ENCODE measurements at regions not wholly inside any gene's neighbourhood (a gene's known extent, or its start where the extent isn't known, plus 50 kb on each side); places are given as distances from the start of the nearest gene placed in this dataset.

DNA sequence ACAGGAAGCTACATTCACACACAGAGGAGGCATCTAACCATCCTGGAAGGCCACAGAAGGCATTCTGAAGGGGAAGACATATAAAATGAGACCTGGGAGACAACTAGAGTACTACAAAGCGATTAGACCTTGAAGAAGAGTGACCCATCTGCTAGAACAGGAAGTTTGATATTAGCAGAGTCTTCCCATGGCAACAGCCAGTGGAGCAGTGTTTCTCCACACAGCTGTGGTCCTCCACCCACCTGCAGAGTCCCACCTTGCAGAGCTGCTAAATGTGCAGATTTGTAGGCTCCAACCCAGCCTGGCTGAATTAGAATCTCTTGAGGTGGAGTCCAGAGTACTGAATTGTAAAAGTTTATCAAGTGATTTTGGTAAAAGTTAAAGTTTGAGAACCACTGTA is 267.0 kb downstream of the CETN3 start:
- 79 to 84% methylated on average over 1 of the region's 1 CpG for WGBS, 2 donors
- ATAC-seq (ENCODE audit: insufficient read depth, low FRiP score): no peak
- Histone ChIP-seq H3K36me3 (ENCODE audit: control insufficient read depth in 4 of 4, insufficient read depth in 4 of 4, low read length in 4 of 4) (no peaks in the 10 kb centered on the region), H3K27me3 (ENCODE audit: control insufficient read depth in 3 of 3, insufficient read depth in 3 of 3, low read length in 2 of 3) (no peaks in the 10 kb centered on the region), H3K27ac (ENCODE audit: low read depth in 1 of 2, low read length in 1 of 2) (no peak overlapping the region), H3K4me1 (ENCODE audit: control insufficient read depth in 5 of 5, insufficient read depth in 5 of 5, low read length in 5 of 5) (no peaks in the 10 kb centered on the region), H3K9me3 (ENCODE audit: control insufficient read depth in 4 of 4, insufficient read depth in 3 of 4, low read length in 3 of 4) (peaks cover 0 to 2% (median 1%) of the 10 kb centered on the region in 4 donors), H3K9ac (ENCODE audit: insufficient read depth in 1 of 2, low read length in 2 of 2) (no peak overlapping the region), H3K4me3 (no peak overlapping the region)
- no peak for DNase-seq
- TF ChIP-seq, protein P1, sequence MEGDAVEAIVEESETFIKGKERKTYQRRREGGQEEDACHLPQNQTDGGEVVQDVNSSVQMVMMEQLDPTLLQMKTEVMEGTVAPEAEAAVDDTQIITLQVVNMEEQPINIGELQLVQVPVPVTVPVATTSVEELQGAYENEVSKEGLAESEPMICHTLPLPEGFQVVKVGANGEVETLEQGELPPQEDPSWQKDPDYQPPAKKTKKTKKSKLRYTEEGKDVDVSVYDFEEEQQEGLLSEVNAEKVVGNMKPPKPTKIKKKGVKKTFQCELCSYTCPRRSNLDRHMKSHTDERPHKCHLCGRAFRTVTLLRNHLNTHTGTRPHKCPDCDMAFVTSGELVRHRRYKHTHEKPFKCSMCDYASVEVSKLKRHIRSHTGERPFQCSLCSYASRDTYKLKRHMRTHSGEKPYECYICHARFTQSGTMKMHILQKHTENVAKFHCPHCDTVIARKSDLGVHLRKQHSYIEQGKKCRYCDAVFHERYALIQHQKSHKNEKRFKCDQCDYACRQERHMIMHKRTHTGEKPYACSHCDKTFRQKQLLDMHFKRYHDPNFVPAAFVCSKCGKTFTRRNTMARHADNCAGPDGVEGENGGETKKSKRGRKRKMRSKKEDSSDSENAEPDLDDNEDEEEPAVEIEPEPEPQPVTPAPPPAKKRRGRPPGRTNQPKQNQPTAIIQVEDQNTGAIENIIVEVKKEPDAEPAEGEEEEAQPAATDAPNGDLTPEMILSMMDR (IDR thresholded peaks at IDR 0.05; ENCODE audit: control extremely low read depth, extremely low read depth): no peak

DNA sequence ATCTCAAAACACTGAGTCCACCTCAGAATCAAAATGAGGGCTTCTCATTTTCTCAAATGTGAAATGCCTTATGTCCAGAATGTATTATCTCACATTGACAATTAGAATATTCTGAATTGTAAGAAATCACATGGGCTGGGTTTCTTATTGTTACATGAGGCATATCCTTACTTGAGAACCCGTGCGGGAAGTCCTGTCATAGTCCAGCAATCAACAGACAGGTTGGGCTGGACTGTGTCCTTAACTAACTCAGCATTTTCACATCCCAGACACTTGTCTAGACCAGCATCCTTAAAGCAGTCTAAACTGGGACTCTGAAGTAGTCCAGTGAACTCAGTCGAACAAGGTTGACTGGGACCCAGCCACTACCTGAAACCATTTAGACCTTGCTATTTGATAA is 267.6 kb downstream of the CETN3 start:
- Histone ChIP-seq H3K9me3 (ENCODE audit: control insufficient read depth in 4 of 4, insufficient read depth in 3 of 4, low read length in 3 of 4) (no peaks in the 10 kb centered on the region), H3K27ac (ENCODE audit: low read depth in 1 of 2, low read length in 1 of 2) (no peak overlapping the region), H3K9ac (ENCODE audit: insufficient read depth in 1 of 2, low read length in 2 of 2) (no peak overlapping the region), H3K4me1 (ENCODE audit: control insufficient read depth in 5 of 5, insufficient read depth in 5 of 5, low read length in 5 of 5) (no peaks in the 10 kb centered on the region), H3K36me3 (ENCODE audit: control insufficient read depth in 4 of 4, insufficient read depth in 4 of 4, low read length in 4 of 4) (no peaks in the 10 kb centered on the region), H3K4me3 (no peak overlapping the region), H3K27me3 (ENCODE audit: control insufficient read depth in 3 of 3, insufficient read depth in 3 of 3, low read length in 2 of 3) (no peaks in the 10 kb centered on the region)
- DNase-seq: no peak
- no peak for ATAC-seq (ENCODE audit: insufficient read depth, low FRiP score)
- TF ChIP-seq, protein P1 (IDR thresholded peaks at IDR 0.05; ENCODE audit: control extremely low read depth, extremely low read depth): no peak
- 95 to 98% methylated on average over 3 of the region's 3 CpGs for WGBS, 2 donors

DNA sequence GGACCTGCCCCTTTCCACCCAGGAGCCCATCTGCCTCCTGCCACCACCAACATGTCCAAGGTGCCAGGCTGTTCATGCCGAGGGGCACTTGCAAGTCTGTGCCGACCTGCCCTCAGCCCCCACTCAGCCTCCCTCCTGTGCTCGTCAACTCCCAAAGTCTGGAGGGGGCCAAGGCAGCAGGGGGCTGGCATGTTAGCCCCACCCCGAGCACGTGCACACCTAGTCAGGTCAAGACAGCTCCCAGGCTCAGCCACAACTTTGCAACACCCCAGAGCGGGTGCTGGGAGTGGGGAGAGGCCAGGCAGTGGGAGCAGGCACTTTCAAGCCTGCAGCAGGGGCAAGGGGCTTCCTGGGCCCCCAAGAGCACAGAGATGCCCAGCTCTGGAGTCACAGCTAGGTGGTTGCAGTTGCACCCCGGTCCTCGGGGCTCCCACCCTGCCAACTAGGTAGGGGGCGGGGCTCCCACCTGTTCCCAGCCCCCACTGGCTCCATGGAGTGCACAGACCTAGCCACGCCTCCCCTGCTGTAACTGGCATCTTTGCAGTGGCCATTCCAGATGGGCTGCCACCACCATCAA is 272.5 kb downstream of the CETN3 start:
- no peak for ATAC-seq (ENCODE audit: insufficient read depth, low FRiP score)
- H3K9me3 ChIP-seq (ENCODE audit: control insufficient read depth in 4 of 4, insufficient read depth in 3 of 4, low read length in 3 of 4): no peaks in the 10 kb centered on the region
- no peak overlapping the region for H3K4me3 ChIP-seq
- no peak for DNase-seq
- WGBS, 2 donors: 90 to 94% methylated on average over 10 of the region's 10 CpGs
- H3K36me3 ChIP-seq (ENCODE audit: control insufficient read depth in 4 of 4, insufficient read depth in 4 of 4, low read length in 4 of 4): no peaks in the 10 kb centered on the region
- H3K27me3 ChIP-seq (ENCODE audit: control insufficient read depth in 3 of 3, insufficient read depth in 3 of 3, low read length in 2 of 3): no peaks in the 10 kb centered on the region
- TF ChIP-seq, protein P1 (IDR thresholded peaks at IDR 0.05; ENCODE audit: control extremely low read depth, extremely low read depth): no peak
- H3K4me1 ChIP-seq (ENCODE audit: control insufficient read depth in 5 of 5, insufficient read depth in 5 of 5, low read length in 5 of 5): no peaks in the 10 kb centered on the region
- no peak overlapping the region for H3K9ac ChIP-seq (ENCODE audit: insufficient read depth in 1 of 2, low read length in 2 of 2)
- H3K27ac ChIP-seq (ENCODE audit: low read depth in 1 of 2, low read length in 1 of 2): no peak overlapping the region

DNA sequence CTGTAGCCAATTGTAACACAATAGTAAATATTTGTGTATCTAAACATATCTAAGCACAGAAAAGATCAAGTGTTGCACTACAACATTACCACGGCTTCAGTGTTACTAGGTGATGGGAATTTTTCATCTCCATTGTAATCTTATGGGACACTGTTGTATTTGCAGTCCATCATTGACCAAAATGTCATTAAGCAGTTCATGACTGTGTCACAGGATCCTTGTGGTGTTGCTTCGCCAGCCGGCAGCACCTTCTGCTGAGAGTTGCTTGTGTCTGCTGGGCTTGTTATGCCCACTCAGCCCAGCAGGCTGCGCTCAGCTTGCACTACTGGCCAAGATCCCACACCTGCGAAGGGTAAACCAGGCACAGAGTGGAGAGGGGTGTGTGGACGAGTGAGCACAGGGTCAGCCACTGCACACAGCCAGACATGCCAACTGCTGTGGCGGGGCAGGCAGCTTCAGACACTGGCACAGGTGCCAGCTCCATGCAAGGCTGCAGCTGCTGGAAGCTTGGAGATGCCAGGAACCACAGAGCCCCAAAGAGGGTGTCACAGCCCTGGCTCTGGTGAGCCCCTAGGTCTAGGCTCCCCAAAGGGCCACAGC is 273.7 kb downstream of the CETN3 start:
- Histone ChIP-seq H3K9ac (ENCODE audit: insufficient read depth in 1 of 2, low read length in 2 of 2) (no peak overlapping the region), H3K4me1 (ENCODE audit: control insufficient read depth in 5 of 5, insufficient read depth in 5 of 5, low read length in 5 of 5) (no peaks in the 10 kb centered on the region), H3K27ac (ENCODE audit: low read depth in 1 of 2, low read length in 1 of 2) (no peak overlapping the region), H3K4me3 (no peak overlapping the region), H3K27me3 (ENCODE audit: control insufficient read depth in 3 of 3, insufficient read depth in 3 of 3, low read length in 2 of 3) (no peaks in the 10 kb centered on the region), H3K9me3 (ENCODE audit: control insufficient read depth in 4 of 4, insufficient read depth in 3 of 4, low read length in 3 of 4) (no peaks in the 10 kb centered on the region), H3K36me3 (ENCODE audit: control insufficient read depth in 4 of 4, insufficient read depth in 4 of 4, low read length in 4 of 4) (no peaks in the 10 kb centered on the region)
- no peak for ATAC-seq (ENCODE audit: insufficient read depth, low FRiP score)
- DNase-seq: no peak
- WGBS, 2 donors: 85 to 92% methylated on average over 7 of the region's 7 CpGs
- TF ChIP-seq, protein P1 (IDR thresholded peaks at IDR 0.05; ENCODE audit: control extremely low read depth, extremely low read depth): no peak

Measured in lung (tissue), 11 donors.